Hippocampal formation (tissue), 2 donors: ENCODE measurements at regions not wholly inside any gene's neighbourhood (a gene's known extent, or its start where the extent isn't known, plus 50 kb on each side); places are given as distances from the start of the nearest gene placed in this dataset.

Experiments used
- DNase-seq, 2 donors: peaks; one replicate each; lab custom pipeline; 2025; lab: John Stamatoyannopoulos, UW

DNA sequence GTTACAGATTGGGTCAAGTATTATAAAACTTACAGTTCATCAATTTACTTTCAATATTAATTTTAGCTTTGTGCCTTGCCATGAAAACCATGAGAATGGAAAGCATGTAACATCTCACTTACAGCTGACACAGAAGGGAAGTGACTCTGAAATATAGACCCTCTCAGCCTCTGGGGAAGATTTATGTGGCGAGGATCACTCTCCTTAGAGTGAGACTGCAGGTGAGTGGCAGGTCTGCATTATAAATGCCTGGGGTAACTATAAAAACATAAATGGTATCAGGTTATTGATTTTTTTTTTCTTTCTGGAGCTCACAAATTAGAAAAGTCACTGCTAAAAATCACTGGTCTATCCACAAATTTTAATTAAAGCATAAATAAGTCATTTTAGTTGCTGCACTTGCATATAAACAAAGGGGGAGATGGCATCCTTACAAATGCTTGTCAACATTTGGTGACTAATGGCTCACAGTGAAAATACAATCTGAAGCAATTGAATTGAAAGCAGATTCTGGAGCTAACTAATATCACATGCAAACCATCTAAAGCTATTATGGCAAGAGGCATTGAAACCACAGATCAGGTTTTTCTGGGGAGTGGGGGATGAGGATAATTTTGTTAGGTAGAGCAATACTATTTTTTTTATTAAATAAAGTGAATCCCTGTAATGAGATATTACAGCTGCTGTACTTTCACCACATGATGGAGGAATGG, 200.9 kb downstream of the TM2D1 start:
- DNase-seq, result no peak

DNA sequence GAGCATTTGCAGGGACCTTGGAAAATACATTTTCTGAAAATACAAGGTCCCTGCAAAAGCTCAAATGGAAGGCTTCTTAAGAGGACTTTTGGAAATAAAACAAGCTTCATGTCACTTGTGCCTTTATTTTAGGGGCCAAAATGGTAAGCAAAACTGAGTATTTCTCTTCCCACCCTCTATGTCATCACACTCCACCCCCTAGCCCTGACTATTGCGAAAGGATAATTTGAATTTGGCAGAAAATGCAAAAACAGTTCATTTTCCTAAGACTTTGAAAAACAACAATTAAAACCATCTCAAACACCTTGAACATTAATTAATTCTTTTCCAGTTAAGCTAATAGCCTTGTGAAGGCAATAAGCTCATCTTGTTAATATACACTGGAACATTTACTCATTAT, 201.7 kb downstream of the TM2D1 start:
- DNase-seq, result no peak

GRCh38 chr1:61520401-61520800, 204.5 kb downstream of the TM2D1 start:
- DNase-seq, result no peak

DNA sequence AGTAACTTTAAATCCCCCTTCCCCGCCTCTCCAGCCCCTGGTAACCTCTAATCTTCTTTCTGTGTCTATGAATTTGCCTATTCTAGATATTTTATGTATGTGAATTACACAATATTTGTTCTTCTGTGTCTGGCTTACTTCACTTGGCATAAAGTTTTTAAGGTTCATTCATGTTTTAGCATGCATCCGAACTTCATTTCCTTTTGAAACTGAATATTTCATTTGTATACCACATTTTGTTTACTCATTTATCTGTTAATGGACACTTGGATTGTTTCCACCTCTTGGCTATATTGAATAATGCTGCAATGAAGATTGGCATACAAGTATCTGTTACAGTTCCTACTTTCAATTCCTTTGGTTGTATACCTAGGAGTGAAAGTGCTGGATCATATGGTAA, 205.3 kb downstream of the TM2D1 start:
- no peak for DNase-seq

DNA sequence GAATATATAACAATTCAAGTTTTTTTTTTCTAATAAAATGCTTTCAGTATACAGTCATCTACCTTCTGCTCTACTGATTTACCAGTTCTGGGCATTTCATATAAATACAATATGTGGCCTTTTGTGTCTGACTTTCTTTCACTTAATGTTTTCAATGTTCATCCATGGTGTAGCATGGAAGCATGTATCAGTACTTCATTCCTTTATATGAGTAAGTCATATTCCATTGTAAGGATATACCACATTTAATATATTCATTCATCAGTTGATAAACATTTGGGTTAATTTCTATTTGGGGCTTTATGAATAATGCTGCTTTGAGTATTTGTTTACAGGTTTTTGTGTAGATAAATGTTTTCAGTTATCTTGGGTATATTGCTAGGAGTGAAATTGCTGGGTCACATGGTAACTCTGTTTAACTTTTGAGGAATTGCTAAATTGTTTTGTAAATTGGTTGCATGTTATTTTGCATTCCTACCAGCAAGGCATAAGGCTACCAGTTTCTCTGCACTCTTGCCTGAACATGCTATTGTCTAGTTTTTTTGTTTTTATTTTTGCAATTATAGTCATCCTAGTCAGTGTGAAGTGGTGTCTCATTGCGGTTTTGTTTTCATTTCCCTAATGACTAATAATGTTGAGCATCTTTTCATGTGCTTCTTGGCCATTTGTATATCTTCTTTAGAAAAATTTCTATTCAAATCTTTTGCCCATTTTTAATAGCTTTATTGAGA, 206.1 kb downstream of the TM2D1 start:
- DNase-seq, result no peak

- no peak for DNase-seq
Measured at GRCh38 chr1:61517345-61517744, 207.6 kb downstream of the TM2D1 start.

GRCh38 chr1:61515096-61515495, 209.8 kb downstream of the TM2D1 start:
- no peak for DNase-seq
